HEK293T (cell line): ENCODE measurements at regions not wholly inside any gene's neighbourhood (a gene's known extent, or its start where the extent isn't known, plus 50 kb on each side); places are given as distances from the start of the nearest gene placed in this dataset.

Experiments
- CTBP1 ChIP-seq: fragments of 450-650 bp; IDR thresholded peaks from 2 replicates; pipeline ENCODE4 v1.6.1; 2016; ENCODE audit warnings: borderline replicate concordance
- ELF4 ChIP-seq: fragments of 450-650 bp; IDR thresholded peaks from 2 replicates; pipeline ENCODE4 v1.6.1; 2017; ENCODE audit warnings: antibody characterized with exemption
- FOXA1 ChIP-seq: fragments of 450-650 bp; IDR thresholded peaks from 2 replicates; pipeline ENCODE4 v1.6.1; 2016; ENCODE audit warnings: mild to moderate bottlenecking
- FOXK2 ChIP-seq: fragments of 450-650 bp; IDR thresholded peaks from 2 replicates; pipeline ENCODE4 v1.6.1; 2016; ENCODE audit warnings: mild to moderate bottlenecking
- L3MBTL2 ChIP-seq: fragments of 450-650 bp; conservative IDR thresholded peaks from 2 replicates; pipeline ENCODE4 v1.6.1; 2016; ENCODE audit warnings: mild to moderate bottlenecking
- LEF1 ChIP-seq: fragments of 450-650 bp; IDR thresholded peaks from 2 replicates; pipeline ENCODE4 v1.6.1; 2017; ENCODE audit warnings: mild to moderate bottlenecking, borderline replicate concordance
- NFRKB ChIP-seq: fragments of 450-650 bp; IDR thresholded peaks from 2 replicates; pipeline ENCODE4 v1.6.1; 2016; ENCODE audit warnings: mild to moderate bottlenecking, moderate library complexity
- PKNOX1 ChIP-seq: fragments of 450-650 bp; IDR thresholded peaks from 2 replicates; pipeline ENCODE4 v1.6.1; 2016
- SP1 ChIP-seq: fragments of 450-650 bp; IDR thresholded peaks from 2 replicates; pipeline ENCODE4 v1.6.1; 2017
- TARDBP ChIP-seq: fragments of 450-650 bp; IDR thresholded peaks from 2 replicates; pipeline ENCODE4 v1.6.1; 2016

- TF ChIP-seq SP1 (no peak), LEF1 (no peak), FOXK2 (no peak), CTBP1 (no peak), ELF4 (no peak), PKNOX1 (no peak), TARDBP (no peak), L3MBTL2 (no peak), FOXA1 (no peak), NFRKB (no peak)
Observed at GRCh38 chr13:107968470-107968869, 246.9 kb downstream of the LIG4 start.
